HepG2 (cell line): ENCODE measurements at regions not wholly inside any gene's neighbourhood (a gene's known extent, or its start where the extent isn't known, plus 50 kb on each side); places are given as distances from the start of the nearest gene placed in this dataset.

Source experiments
- RBM39 ChIP-seq: fragments of 200-400 bp; formaldehyde crosslinking; IDR thresholded peaks from one replicate; pipeline ENCODE4 v1.6.1; 2018; ENCODE audit warnings: antibody characterized with exemption, mild to moderate bottlenecking, low read depth, low read length; ENCODE audit not compliant: poor library complexity, severe bottlenecking
- SYNCRIP ChIP-seq: fragments of 200-400 bp; formaldehyde crosslinking; IDR thresholded peaks from 2 replicates; pipeline ENCODE4 v1.6.1; 2018; ENCODE audit warnings: mild to moderate bottlenecking, low read depth, low read length; ENCODE audit not compliant: insufficient read depth
- ZHX2 ChIP-seq, 2 experiments: sonication (generic) in 1 of 2; formaldehyde crosslinking in 1 of 2; IDR thresholded peaks; 2 replicates each; pipeline versions ENCODE4 v1.6.1 to v1.9.0; 2014 to 2022; ENCODE audit warnings: antibody characterized with exemption in 1 of 2, borderline replicate concordance in 1 of 2, inconsistent platforms in 1 of 2, low read depth in 1 of 2, missing genetic modification reagents in 1 of 2
- ZNF550 ChIP-seq: sonication (generic); formaldehyde crosslinking; IDR thresholded peaks from 2 replicates; pipeline ENCODE4 v1.4.0; 2020; ENCODE audit warnings: mild to moderate bottlenecking, missing genetic modification reagents, borderline replicate concordance
- ZNF562 ChIP-seq: sonication (generic); formaldehyde crosslinking; IDR thresholded peaks from 2 replicates; pipeline ENCODE4 v1.8.0; 2022; ENCODE audit warnings: missing genetic modification reagents, borderline replicate concordance
- ZNF777 ChIP-seq: sonication (generic); formaldehyde crosslinking; IDR thresholded peaks from 2 replicates; pipeline ENCODE4 v1.4.0; 2020; ENCODE audit warnings: missing genetic modification reagents

- TF ChIP-seq ZNF777 (CRISPR knock-in tag) = no peak
- TF ChIP-seq ZNF562 = no peak
- no peak for TF ChIP-seq ZNF550
- no peak for TF ChIP-seq SYNCRIP
- TF ChIP-seq RBM39 = no peak
- TF ChIP-seq ZHX2 (IDR thresholded peaks at IDR 0.05; ENCODE audit: low read depth) = no peak
- TF ChIP-seq ZHX2 (CRISPR knock-in tag; IDR thresholded peaks at IDR 0.05; ENCODE audit: borderline replicate concordance) = no peak
Observed at GRCh38 chr1:227399152-227399730, 80.9 kb upstream of the CDC42BPA start (continued).
